ENCODE measurements at regions not wholly inside any gene's neighbourhood (a gene's known extent, or its start where the extent isn't known, plus 50 kb on each side); places are given as distances from the start of the nearest gene placed in this dataset.
A peak's percentile ranks its signal among the peaks of the same experiment; 100 is the strongest.
"Not testable (repeated sequence)": the region's sequence is repeated elsewhere in the genome, so short reads cannot be mapped to it uniquely, and the experiment has no call there.

DNA sequence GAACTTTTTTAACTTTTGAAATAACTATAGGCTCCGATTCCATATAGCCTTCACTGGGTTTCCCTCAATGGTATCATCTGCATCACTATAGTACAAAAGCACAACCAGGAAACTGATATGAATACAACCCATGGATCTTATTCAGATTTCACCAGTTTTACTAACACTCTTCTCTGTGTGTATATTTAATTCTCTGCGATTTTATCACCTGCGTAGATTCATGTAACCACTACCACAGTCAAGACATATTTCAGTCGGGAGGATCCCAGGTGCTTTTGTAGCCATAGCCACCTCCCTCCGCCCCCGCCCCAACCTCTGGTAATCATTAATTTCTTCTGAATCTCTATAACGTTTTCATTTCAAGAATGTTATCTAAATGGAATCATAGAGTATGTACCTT is 82.8 kb upstream of the C7orf33 start:
- DNase-seq (ENCODE audit: low read depth in 1 of 2, low spot score in 1 of 2) = no peak

GRCh38 chr7:148514236-148514635 is 76.3 kb upstream of the C7orf33 start:
- no peak for DNase-seq (ENCODE audit: low read depth in 1 of 2, low spot score in 1 of 2)

GRCh38 chr7:148515237-148515636 is 75.3 kb upstream of the C7orf33 start:
- DNase-seq (ENCODE audit: low read depth in 1 of 2, low spot score in 1 of 2) = no peak

DNA sequence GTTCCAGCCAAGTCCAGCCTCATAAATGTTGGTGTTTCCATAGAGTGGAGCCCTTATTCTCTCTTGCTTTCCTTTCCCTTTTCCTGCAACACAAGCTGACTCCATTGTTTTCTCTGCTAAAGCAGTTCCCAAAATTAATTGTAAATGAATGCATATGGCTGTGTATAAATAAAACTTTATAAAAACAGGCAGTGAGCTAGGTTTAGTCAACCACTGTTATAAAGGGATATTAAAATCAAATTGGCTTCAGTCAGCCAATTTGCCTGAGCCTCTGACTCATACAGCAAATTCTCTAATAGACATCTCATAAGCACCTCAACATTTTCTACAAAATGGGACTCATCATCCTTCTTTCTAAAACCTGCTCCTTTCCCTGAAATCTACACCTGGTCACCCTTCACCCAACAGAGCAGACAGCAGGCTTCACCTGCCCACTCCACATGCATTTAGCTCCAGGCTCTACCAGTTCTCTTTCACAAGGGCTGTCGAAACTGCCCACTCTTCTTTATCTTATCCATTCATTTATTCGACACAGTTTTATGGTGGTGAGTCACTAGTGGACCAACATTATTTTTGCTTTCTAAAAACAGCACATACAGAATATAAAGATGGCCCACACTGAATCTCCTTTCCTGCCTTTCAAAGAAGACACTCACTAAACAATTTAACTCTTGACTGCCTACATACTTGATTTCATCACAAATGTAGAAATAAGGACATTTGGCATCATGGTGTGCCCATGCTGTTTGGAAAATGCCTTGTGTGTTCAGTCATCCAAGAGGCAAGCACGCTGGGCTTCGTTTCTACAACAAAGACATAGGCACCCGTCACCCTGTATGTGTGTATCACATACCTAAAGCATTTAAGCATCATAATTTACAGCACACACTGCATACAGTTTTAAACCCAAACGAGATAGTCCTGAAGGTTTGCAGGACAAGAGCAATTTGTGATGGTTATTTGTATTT is 74.6 kb upstream of the C7orf33 start:
- DNase-seq (ENCODE audit: low read depth in 1 of 2, low spot score in 1 of 2) = no peak

DNA sequence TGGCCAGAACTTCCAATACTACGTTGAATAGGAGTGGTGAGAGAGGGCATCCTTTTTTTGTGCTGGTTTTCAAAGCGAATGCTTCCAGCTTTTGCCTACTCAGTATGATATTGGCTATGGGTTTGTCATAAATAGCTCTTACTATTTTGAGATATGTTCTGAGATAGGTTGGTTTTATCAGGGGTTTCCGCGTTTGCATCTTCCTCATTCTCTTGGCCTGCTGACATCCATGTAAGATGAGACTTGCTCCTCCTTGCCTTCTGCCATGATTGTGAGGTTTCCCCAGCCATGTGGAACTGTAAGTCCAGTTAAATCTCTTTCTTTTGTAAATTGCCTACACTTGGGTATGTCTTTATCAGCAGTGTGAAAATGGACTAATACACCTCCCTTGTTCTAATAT is 71.2 kb upstream of the C7orf33 start:
- not testable (repeated sequence) for DNase-seq (ENCODE audit: low read depth in 1 of 2, low spot score in 1 of 2)

GRCh38 chr7:148521271-148521670 is 69.3 kb upstream of the C7orf33 start:
- no peak for DNase-seq (ENCODE audit: low read depth in 1 of 2, low spot score in 1 of 2)

- DNase-seq (ENCODE audit: low read depth in 1 of 2, low spot score in 1 of 2) = no peak
Observed at GRCh38 chr7:148523550-148523949, 67.0 kb upstream of the C7orf33 start.

DNA sequence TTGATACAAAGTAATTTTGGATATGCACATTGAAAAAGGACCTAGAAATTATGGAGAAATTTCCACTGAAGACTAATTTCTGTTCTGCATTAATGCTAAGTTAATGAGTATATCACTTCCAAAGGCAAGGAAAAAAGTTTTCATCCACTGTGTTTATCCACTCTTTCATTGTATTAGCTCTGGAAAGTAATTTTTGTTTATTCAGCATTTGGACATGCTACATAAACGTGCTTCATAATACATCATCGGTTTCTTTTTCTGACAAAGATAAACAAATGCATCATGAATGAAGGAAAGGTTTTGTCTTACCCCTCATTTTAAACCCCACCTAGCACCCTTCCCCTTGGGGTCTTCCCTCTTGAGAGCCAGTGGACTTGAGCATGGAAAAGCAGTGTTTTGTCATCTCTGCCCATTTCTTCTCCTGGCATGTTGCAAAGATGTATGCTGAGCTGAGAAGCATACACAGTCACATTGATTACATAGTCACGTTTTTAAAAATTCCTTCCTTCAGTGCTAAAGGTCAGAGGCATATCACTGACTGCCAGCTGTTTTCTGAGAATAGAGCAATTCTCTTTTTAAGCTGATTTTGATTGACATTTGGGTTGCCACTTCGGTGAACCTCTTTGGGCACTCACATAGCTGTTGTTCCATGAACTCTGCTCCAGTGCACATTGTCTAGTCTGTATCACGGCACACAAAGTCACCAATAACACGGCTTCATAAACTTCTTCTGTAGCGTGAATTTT is 65.9 kb upstream of the C7orf33 start:
- DNase-seq (ENCODE audit: low read depth in 1 of 2, low spot score in 1 of 2) = no peak

- peak; percentile 56 to 66 for DNase-seq (ENCODE audit: low read depth in 1 of 2, low spot score in 1 of 2)
Observed at GRCh38 chr7:148527717-148528168, 62.8 kb upstream of the C7orf33 start.

DNA sequence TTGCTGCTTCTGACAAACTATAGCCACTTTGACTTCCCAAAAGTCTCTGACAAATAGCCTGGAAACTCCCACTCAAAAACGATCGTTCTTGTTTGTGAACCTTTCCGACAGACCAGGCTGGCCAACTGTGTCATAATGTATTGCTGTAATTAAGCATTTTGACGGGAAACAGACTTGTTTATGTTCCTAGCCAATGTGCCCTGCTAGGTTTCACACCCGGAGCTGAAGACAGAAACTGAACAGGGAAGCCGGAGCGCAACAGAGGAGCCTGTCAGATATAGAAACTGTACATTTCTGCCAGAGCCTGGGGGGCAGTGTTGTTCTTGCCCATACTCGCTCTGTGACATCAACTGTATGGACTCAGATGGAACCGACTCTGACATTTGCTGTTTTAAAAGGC is 55.3 kb upstream of the C7orf33 start:
- peak in 1 of 2 donors; percentile 5 for DNase-seq (ENCODE audit: low read depth in 1 of 2, low spot score in 1 of 2)

GRCh38 chr7:148537435-148537834 is 53.1 kb upstream of the C7orf33 start:
- DNase-seq (ENCODE audit: low read depth in 1 of 2, low spot score in 1 of 2) = no peak

DNA sequence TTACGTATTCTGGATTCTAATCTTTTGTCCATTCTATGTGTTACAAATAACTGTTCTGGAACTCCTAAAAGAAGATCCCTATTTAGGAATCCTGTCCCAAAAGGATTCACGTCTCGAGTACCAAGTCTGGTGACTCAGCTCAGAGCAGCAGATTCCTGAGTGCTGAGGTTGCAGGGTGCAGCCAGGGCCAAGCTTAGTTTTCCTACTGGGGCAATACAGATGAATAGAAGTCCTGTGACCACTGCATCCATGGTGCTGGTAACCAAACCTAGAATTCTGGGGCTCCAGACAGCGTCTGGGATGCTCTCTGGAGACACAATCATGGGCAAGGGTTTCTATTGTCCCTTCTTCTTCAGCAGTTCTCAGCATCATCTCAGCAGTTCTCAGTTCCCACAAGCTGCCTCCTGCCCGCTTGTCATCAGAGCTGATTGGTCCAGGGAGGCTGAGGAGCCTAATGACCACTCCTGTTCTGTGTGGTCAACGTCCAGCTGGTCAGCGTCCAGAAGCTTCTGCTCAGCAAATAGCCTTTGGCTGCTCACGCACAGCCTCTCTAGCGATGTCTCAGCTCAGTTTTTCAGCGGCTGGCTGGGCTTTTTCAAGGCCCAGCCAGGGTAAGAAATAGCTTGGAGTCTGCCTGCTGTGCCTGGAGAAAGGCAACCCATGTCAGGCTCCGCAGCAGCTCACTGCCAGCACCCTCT is 50.4 kb upstream of the C7orf33 start:
- no peak for DNase-seq (ENCODE audit: low read depth in 1 of 2, low spot score in 1 of 2)
